Neural progenitor cell (in vitro differentiated cells): ENCODE measurements at regions not wholly inside any gene's neighbourhood (a gene's known extent, or its start where the extent isn't known, plus 50 kb on each side); places are given as distances from the start of the nearest gene placed in this dataset.
A peak's percentile ranks its signal among the peaks of the same experiment; 100 is the strongest.

Experiments
- DNase-seq: peaks from one replicate; pipeline ENCODE4 v3.0.0-alpha.2; 2016; ENCODE audit warnings: low spot score
- H2AFZ ChIP-seq: fragments of 200-600 bp; sonication (generic); replicated peaks from 2 replicates; pipeline ENCODE4 v1.6.1; 2016; ENCODE audit warnings: antibody characterized with exemption
- H3F3A ChIP-seq: fragments of 200-600 bp; sonication (generic); 2 replicates; pipeline ENCODE4 v1.6.1; 2016; ENCODE audit warnings: antibody characterized with exemption, low read depth
- H3K27ac ChIP-seq: fragments of 200-600 bp; sonication (generic); 2 replicates; pipeline ENCODE4 v1.5.1; 2016; ENCODE audit warnings: mild to moderate bottlenecking
- H3K27me3 ChIP-seq: fragments of 200-600 bp; sonication (generic); 2 replicates; pipeline ENCODE4 v1.6.1; 2016; ENCODE audit warnings: mild to moderate bottlenecking, moderate library complexity
- H3K36me3 ChIP-seq: fragments of 200-600 bp; sonication (generic); 2 replicates; pipeline ENCODE4 v1.5.1; 2016
- H3K4me1 ChIP-seq: fragments of 200-600 bp; sonication (generic); 2 replicates; pipeline ENCODE4 v1.6.1; 2016; ENCODE audit warnings: mixed run types
- H3K4me2 ChIP-seq: fragments of 200-600 bp; sonication (generic); 2 replicates; pipeline ENCODE4 v1.6.1; 2016
- H3K4me3 ChIP-seq: fragments of 200-600 bp; sonication (generic); 2 replicates; pipeline ENCODE4 v1.5.1; 2016
- H3K79me2 ChIP-seq: fragments of 200-600 bp; sonication (generic); 2 replicates; pipeline ENCODE4 v1.6.1; 2016; ENCODE audit warnings: low read depth
- H3K9ac ChIP-seq: fragments of 200-600 bp; sonication (generic); 2 replicates; pipeline ENCODE4 v1.6.1; 2016
- H3K9me3 ChIP-seq: fragments of 200-600 bp; sonication (generic); 2 replicates; pipeline ENCODE4 v1.5.1; 2016; ENCODE audit warnings: low read depth
- H4K20me1 ChIP-seq: fragments of 200-600 bp; sonication (generic); 2 replicates; pipeline ENCODE4 v1.6.1; 2016; ENCODE audit warnings: low read depth
- H3K27ac Mint-ChIP-seq: 3 replicates; pipeline ENCODE4 v1.8.0; 2021; ENCODE audit warnings: mixed read lengths
- H3K27me3 Mint-ChIP-seq: 2 replicates; pipeline ENCODE4 v1.8.0; 2022; ENCODE audit warnings: low read depth, mild to moderate bottlenecking, inconsistent platforms, moderate library complexity, mixed read lengths; ENCODE audit not compliant: insufficient read depth
- H3K36me3 Mint-ChIP-seq: 3 replicates; pipeline ENCODE4 v1.8.0; 2021; ENCODE audit warnings: mixed read lengths
- H3K4me1 Mint-ChIP-seq: 3 replicates; pipeline ENCODE4 v1.8.0; 2021; ENCODE audit warnings: mixed read lengths
- H3K4me3 Mint-ChIP-seq: 3 replicates; pipeline ENCODE4 v1.8.0; 2021; ENCODE audit warnings: mild to moderate bottlenecking, moderate library complexity, mixed read lengths
- H3K9me3 Mint-ChIP-seq: 3 replicates; pipeline ENCODE4 v1.8.0; 2020; ENCODE audit warnings: mixed read lengths
- CTCF ChIP-seq: fragments of 200-600 bp; sonication (generic); IDR thresholded peaks from 2 replicates; pipeline ENCODE4 v1.5.1; 2017; ENCODE audit warnings: antibody characterized with exemption, mild to moderate bottlenecking
- EZH2 ChIP-seq: fragments of 200-600 bp; sonication (generic); IDR thresholded peaks from 2 replicates; pipeline ENCODE4 v1.6.1; 2017; ENCODE audit warnings: antibody characterized with exemption, mild to moderate bottlenecking, moderate library complexity
- EZH2phosphoT487 ChIP-seq: fragments of 200-600 bp; sonication (generic); IDR thresholded peaks from 2 replicates; pipeline ENCODE4 v1.6.1; 2017; ENCODE audit warnings: antibody characterized with exemption

- Histone ChIP-seq H2AFZ (no peak overlapping the region), H3K27me3 (peaks cover 28% of the 10 kb centered on the region), H3K4me1 (no peaks in the 10 kb centered on the region), H4K20me1 (no peaks in the 10 kb centered on the region), H3K79me2 (no peaks in the 10 kb centered on the region), H3K27ac (no peak overlapping the region), H3K4me2 (no peak overlapping the region), H3K9me3 (no peaks in the 10 kb centered on the region), H3K36me3 (no peaks in the 10 kb centered on the region), H3F3A (no peaks in the 10 kb centered on the region), H3K4me3 (no peak overlapping the region), H3K9ac (no peak overlapping the region)
- TF ChIP-seq CTCF, result no peak
- no peak for TF ChIP-seq EZH2phosphoT487
- no peak for TF ChIP-seq EZH2
- H3K36me3 Mint-ChIP-seq, result no peaks in the 10 kb centered on the region
- H3K4me1 Mint-ChIP-seq, result peaks cover 9% of the 10 kb centered on the region
- no peak for DNase-seq
- H3K27ac Mint-ChIP-seq, result no peak overlapping the region
- peaks cover 4% of the 10 kb centered on the region for H3K9me3 Mint-ChIP-seq
- peaks cover 17% of the 10 kb centered on the region for H3K27me3 Mint-ChIP-seq
- no peak overlapping the region for H3K4me3 Mint-ChIP-seq
Measured at GRCh38 chr6:1519597-1519996, 90.1 kb upstream of the FOXC1 start.

GRCh38 chr6:1522779-1523178, 86.9 kb upstream of the FOXC1 start:
- Mint-ChIP-seq H3K4me3 (no peak overlapping the region), H3K36me3 (no peaks in the 10 kb centered on the region), H3K27me3 (peaks cover 15% of the 10 kb centered on the region), H3K9me3 (peaks cover 4% of the 10 kb centered on the region), H3K4me1 (peaks cover 22% of the 10 kb centered on the region), H3K27ac (no peak overlapping the region)
- H4K20me1 ChIP-seq, result no peaks in the 10 kb centered on the region
- DNase-seq, result no peak
- H3K4me3 ChIP-seq, result no peak overlapping the region
- H3K79me2 ChIP-seq, result no peaks in the 10 kb centered on the region
- H2AFZ ChIP-seq, result no peak overlapping the region
- no peaks in the 10 kb centered on the region for H3K9me3 ChIP-seq
- no peak for TF ChIP-seq EZH2
- no peak overlapping the region for H3K9ac ChIP-seq
- peaks cover 12% of the 10 kb centered on the region for H3K4me1 ChIP-seq
- no peak overlapping the region for H3K27ac ChIP-seq
- H3F3A ChIP-seq, result no peaks in the 10 kb centered on the region
- no peaks in the 10 kb centered on the region for H3K36me3 ChIP-seq
- H3K27me3 ChIP-seq, result peaks cover 52% of the 10 kb centered on the region
- no peak overlapping the region for H3K4me2 ChIP-seq

GRCh38 chr6:1524040-1524480, 85.7 kb upstream of the FOXC1 start:
- DNase-seq, result peak; percentile 84
- peaks cover 56% of the 10 kb centered on the region for H3K27me3 ChIP-seq
- no peaks in the 10 kb centered on the region for H3F3A ChIP-seq
- H3K36me3 ChIP-seq, result no peaks in the 10 kb centered on the region
- H3K9me3 Mint-ChIP-seq, result peaks cover 4% of the 10 kb centered on the region
- no peaks in the 10 kb centered on the region for H3K36me3 Mint-ChIP-seq
- peaks cover 12% of the 10 kb centered on the region for H3K4me1 ChIP-seq
- H3K79me2 ChIP-seq, result no peaks in the 10 kb centered on the region
- no peak overlapping the region for H3K27ac ChIP-seq
- H3K4me3 ChIP-seq, result no peak overlapping the region
- TF ChIP-seq EZH2, result no peak
- TF ChIP-seq CTCF, result peak; percentile 75
- no peak for TF ChIP-seq EZH2phosphoT487
- H3K4me2 ChIP-seq, result no peak overlapping the region
- no peak overlapping the region for H3K9ac ChIP-seq
- H3K4me3 Mint-ChIP-seq, result peak overlapping the region; percentile 37
- peak overlapping the region; percentile 52 for H2AFZ ChIP-seq
- H4K20me1 ChIP-seq, result no peaks in the 10 kb centered on the region
- no peak overlapping the region for H3K27ac Mint-ChIP-seq
- peaks cover 22% of the 10 kb centered on the region for H3K4me1 Mint-ChIP-seq
- H3K9me3 ChIP-seq, result no peaks in the 10 kb centered on the region
- H3K27me3 Mint-ChIP-seq, result peaks cover 15% of the 10 kb centered on the region

- no peaks in the 10 kb centered on the region for H4K20me1 ChIP-seq
- no peak overlapping the region for H3K9ac ChIP-seq
- no peak overlapping the region for H3K4me3 ChIP-seq
- Mint-ChIP-seq H3K4me1 (peaks cover 25% of the 10 kb centered on the region), H3K9me3 (peaks cover 4% of the 10 kb centered on the region), H3K36me3 (no peaks in the 10 kb centered on the region), H3K27me3 (peaks cover 15% of the 10 kb centered on the region), H3K27ac (peak overlapping the region; percentile 66), H3K4me3 (no peak overlapping the region)
- no peak for DNase-seq
- no peak overlapping the region for H3K4me2 ChIP-seq
- no peaks in the 10 kb centered on the region for H3K9me3 ChIP-seq
- peaks cover 56% of the 10 kb centered on the region for H3K27me3 ChIP-seq
- H3K79me2 ChIP-seq, result no peaks in the 10 kb centered on the region
- H3K27ac ChIP-seq, result no peak overlapping the region
- no peak for TF ChIP-seq CTCF
- no peak for TF ChIP-seq EZH2phosphoT487
- TF ChIP-seq EZH2, result no peak
- H3K4me1 ChIP-seq, result peaks cover 12% of the 10 kb centered on the region
- H3K36me3 ChIP-seq, result no peaks in the 10 kb centered on the region
- no peak overlapping the region for H2AFZ ChIP-seq
- H3F3A ChIP-seq, result no peaks in the 10 kb centered on the region
Measured at GRCh38 chr6:1525364-1526038, 84.2 kb upstream of the FOXC1 start.
